ENCODE measurements at regions not wholly inside any gene's neighbourhood (a gene's known extent, or its start where the extent isn't known, plus 50 kb on each side); places are given as distances from the start of the nearest gene placed in this dataset.

DNA sequence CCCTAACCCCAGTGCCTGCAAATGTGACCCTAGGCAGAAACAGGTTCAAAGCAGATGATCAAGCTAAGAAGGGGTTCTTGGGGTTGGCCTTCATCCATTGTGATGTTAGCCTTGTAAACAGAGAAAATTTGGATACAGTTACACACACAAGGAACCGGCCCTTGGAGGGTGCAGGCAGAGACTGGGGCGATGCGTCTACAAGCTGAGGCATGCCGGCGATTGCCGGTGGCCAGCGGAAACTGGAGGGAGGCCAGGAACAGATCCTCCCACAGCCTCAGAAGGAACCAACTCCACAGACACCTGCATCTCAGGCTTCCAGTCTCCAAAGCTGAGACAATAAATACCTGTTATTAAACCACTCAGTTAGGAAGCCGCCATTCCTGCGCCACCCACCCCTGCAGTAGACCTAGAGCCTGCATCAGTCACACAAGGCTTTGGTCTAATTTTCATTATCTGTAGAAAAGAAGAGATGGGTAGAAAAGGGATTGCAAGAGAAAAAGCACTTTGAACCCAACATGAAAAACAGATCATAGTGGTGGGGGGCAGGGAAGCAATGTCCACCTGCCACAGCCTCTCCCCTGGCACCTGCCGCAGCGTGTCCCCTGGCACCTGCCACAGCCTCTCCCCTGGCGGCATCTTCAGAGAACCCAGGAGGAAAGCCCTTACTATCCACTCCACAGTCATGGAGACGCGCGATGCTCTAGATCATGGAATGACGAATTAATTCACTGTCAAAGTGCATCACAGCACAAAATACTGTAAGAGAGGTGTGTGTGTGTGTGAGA is 119.7 kb upstream of the SOX1 start:
- 80 to 85% (median 83%) methylated on average over 16 of the region's 16 CpGs for WGBS, 3 donors
- Histone ChIP-seq H3K36me3 (ENCODE audit: insufficient read depth in 1 of 2, low read depth in 1 of 2) (no peaks in the 10 kb centered on the region), H3K9me3 (no peaks in the 10 kb centered on the region), H3K27ac (no peak overlapping the region), H3K4me3 (no peak overlapping the region), H3K4me1 (no peaks in the 10 kb centered on the region), H3K27me3 (ENCODE audit: insufficient read depth in 3 of 3, low read length in 2 of 3) (peaks cover 0 to 4% (median 2%) of the 10 kb centered on the region in 3 donors)
- intact Hi-C loops (cut with DNase I) = no loop called here
- no peak for ATAC-seq
- TF ChIP-seq, protein P1, sequence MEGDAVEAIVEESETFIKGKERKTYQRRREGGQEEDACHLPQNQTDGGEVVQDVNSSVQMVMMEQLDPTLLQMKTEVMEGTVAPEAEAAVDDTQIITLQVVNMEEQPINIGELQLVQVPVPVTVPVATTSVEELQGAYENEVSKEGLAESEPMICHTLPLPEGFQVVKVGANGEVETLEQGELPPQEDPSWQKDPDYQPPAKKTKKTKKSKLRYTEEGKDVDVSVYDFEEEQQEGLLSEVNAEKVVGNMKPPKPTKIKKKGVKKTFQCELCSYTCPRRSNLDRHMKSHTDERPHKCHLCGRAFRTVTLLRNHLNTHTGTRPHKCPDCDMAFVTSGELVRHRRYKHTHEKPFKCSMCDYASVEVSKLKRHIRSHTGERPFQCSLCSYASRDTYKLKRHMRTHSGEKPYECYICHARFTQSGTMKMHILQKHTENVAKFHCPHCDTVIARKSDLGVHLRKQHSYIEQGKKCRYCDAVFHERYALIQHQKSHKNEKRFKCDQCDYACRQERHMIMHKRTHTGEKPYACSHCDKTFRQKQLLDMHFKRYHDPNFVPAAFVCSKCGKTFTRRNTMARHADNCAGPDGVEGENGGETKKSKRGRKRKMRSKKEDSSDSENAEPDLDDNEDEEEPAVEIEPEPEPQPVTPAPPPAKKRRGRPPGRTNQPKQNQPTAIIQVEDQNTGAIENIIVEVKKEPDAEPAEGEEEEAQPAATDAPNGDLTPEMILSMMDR (IDR thresholded peaks at IDR 0.05) = no peak
- DNase-seq = no peak

DNA sequence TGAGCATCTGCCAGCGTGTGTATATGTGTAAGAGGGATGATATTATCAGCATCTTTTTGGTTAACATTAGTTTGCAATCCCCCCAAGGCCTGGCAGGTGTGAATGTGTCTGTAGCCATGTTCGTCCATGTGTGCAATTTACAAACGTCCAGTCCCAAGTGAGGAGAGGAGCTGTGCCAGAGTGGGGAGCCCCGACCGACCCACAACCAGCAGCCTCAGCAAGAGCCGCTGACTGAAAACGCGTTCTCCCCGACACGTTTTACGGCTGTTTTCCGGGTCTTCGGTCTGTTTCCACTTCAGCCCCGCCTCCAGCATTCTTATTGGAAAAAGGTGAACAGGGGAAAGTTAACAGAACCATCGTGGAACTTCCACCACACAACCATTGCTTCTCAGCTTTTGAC is 119.1 kb upstream of the SOX1 start:
- TF ChIP-seq, protein P1 (IDR thresholded peaks at IDR 0.05) = no peak
- 56 to 60% (median 59%) methylated on average over 15 of the region's 15 CpGs for WGBS, 3 donors
- ATAC-seq = no peak
- no peak overlapping the region for H3K4me3 ChIP-seq
- H3K36me3 ChIP-seq (ENCODE audit: insufficient read depth in 1 of 2, low read depth in 1 of 2) = no peaks in the 10 kb centered on the region
- peaks cover 0 to 4% (median 2%) of the 10 kb centered on the region in 3 donors for H3K27me3 ChIP-seq (ENCODE audit: insufficient read depth in 3 of 3, low read length in 2 of 3)
- H3K27ac ChIP-seq = no peak overlapping the region
- H3K4me1 ChIP-seq = no peaks in the 10 kb centered on the region
- no peak for DNase-seq
- H3K9me3 ChIP-seq = no peaks in the 10 kb centered on the region
- intact Hi-C loops (cut with DNase I) = no loop called here

DNA sequence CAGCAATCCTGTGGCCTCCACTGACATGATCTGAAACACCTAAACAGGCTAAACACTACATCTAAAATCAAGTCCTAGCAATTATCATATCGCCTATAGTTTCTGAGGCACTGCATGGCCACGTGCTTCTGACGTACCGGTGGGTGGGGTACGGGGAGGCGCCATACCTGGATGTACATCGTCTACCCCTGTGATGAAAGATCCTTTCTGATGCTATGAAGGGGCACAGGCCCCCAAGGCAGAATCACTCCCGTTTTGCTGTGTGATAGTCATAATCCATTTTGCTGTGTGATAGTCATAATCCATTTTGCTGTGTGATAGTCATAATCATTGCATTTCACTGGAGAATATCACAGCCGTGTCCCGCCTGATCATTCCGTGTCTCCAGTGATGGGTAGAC is 118.7 kb upstream of the SOX1 start:
- intact Hi-C loops (cut with DNase I) = no loop called here
- Histone ChIP-seq H3K36me3 (ENCODE audit: insufficient read depth in 1 of 2, low read depth in 1 of 2) (no peaks in the 10 kb centered on the region), H3K9me3 (no peaks in the 10 kb centered on the region), H3K4me3 (no peak overlapping the region), H3K27me3 (ENCODE audit: insufficient read depth in 3 of 3, low read length in 2 of 3) (peaks cover 0 to 4% (median 2%) of the 10 kb centered on the region in 3 donors), H3K4me1 (no peaks in the 10 kb centered on the region), H3K27ac (no peak overlapping the region)
- DNase-seq (no peak), ATAC-seq (no peak)
- TF ChIP-seq, protein P1 (IDR thresholded peaks at IDR 0.05) = no peak
- 87 to 89% (median 88%) methylated on average over 11 of the region's 11 CpGs for WGBS, 3 donors

DNA sequence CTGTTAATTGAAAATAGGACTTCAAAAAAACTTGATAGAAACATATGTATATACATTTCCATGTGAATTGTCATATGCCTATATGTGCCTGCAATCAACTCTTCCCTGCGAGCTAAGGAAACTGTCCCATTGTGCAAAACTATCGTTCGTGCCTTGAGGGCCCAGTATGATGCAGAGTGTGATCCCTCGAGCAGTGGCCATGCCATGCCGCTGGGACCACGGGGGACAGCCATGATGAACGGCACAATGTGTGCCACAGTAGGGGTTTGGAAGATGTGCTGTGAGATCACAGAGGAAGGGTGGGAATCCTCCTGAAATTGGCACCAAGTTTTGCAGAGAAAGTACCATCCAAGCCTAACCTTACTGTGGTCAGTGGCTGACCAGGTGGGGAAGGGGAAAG is 118.1 kb upstream of the SOX1 start:
- intact Hi-C loops (cut with DNase I) = no loop called here
- H3K27me3 ChIP-seq (ENCODE audit: insufficient read depth in 3 of 3, low read length in 2 of 3) = peaks cover 0 to 4% (median 2%) of the 10 kb centered on the region in 3 donors
- 85 to 96% (median 87%) methylated on average over 7 of the region's 7 CpGs for WGBS, 3 donors
- H3K4me1 ChIP-seq = no peaks in the 10 kb centered on the region
- DNase-seq (no peak), ATAC-seq (no peak)
- no peak overlapping the region for H3K27ac ChIP-seq
- H3K9me3 ChIP-seq = no peaks in the 10 kb centered on the region
- TF ChIP-seq, protein P1 (IDR thresholded peaks at IDR 0.05) = no peak
- no peak overlapping the region for H3K4me3 ChIP-seq
- H3K36me3 ChIP-seq (ENCODE audit: insufficient read depth in 1 of 2, low read depth in 1 of 2) = no peaks in the 10 kb centered on the region

DNA sequence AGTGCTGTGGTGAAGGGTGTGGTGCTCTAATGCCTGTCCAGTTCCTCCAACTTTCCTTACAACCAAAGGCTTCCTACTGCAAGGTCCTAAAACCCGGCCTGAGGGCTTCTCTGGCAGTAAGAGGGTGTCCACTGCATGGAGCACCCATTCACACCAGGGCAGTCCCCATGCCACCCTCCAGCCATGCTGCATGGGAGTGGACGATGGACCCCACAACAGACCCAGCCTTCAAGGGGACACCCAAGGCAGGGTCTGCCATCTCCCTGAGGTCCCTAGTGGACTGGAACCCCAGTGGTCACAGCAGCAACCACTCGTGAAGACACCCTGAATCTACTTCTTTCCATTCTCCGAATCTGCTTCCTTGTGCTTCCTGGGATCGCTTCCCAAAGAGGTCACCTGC is 117.6 kb upstream of the SOX1 start:
- intact Hi-C loops (cut with DNase I) = no loop called here
- 79 to 90% (median 88%) methylated on average over 5 of the region's 5 CpGs for whole genome bisulfite sequencing, 3 donors
- ATAC-seq (no peak), DNase-seq (no peak)
- Histone ChIP-seq H3K4me1 (no peaks in the 10 kb centered on the region), H3K4me3 (no peak overlapping the region), H3K27ac (no peak overlapping the region), H3K9me3 (no peaks in the 10 kb centered on the region), H3K27me3 (ENCODE audit: insufficient read depth in 3 of 3, low read length in 2 of 3) (peaks cover 0 to 4% (median 4%) of the 10 kb centered on the region in 3 donors), H3K36me3 (ENCODE audit: insufficient read depth in 1 of 2, low read depth in 1 of 2) (no peaks in the 10 kb centered on the region)
- TF ChIP-seq, protein P1 (IDR thresholded peaks at IDR 0.05) = no peak
